ENCODE measurements at regions not wholly inside any gene's neighbourhood (a gene's known extent, or its start where the extent isn't known, plus 50 kb on each side); places are given as distances from the start of the nearest gene placed in this dataset.
"Not testable (repeated sequence)": the region's sequence is repeated elsewhere in the genome, so short reads cannot be mapped to it uniquely, and the experiment has no call there.

DNA sequence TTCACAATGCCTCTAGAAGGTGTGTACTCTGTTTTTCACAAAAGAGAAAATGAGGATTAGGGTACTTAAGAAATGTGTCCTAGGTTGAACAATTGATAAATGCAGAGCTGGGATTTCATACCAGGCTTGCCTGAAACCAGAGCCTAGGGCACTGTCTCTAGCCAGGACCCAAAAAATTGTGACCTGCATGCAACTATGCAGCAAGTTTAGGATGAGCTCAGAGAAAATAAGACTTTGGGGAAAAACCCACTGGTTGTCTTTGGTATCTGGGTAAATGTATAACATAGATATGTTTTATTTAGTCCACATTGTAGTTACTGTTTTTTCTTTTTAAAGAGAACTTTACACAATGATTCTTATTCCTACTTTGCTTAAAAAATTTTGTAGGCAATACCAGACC lies 177.1 kb upstream of the SEMA6A start:
- DNase-seq = no peak

DNA sequence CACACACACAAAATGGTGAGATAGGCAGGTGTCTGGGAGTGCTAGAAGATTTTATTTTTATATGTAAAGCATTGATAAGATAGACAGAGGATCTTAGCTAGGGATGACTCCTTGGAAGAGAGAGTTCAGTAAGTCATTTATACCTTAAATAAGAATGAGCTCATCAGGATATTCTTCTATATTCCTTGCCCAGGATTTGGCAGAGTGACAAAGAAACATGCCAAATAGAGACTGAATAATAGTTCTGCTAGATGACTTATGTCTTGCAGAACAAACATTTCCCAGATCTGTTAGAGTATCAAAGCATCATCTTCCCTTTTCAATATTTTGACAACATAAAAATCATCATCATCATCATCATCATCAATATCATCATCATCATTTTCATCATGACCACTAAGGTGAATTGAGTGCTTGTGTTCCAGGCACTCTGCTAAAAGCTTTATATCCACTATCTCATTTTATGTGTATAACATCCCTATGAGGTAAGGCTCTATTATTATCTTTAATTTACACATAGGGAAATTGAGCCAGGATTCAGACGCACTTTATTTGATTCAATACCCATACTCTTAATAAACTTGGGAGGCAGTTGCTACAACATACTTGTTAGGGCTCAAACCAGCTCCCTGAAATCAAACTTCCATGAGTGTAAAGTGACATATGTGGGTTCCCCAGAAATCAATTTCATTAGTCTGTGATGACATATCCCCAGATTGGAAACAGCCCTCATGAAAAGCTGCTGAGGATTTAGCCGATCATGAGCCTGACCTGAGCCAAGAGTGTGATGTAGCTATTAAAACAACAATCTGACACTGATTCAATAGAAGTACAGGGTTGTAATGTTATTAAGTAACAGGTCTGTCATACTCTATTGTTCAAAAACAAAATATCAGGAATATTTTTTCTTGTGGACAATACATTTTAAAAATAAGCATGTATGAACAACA lies 176.3 kb upstream of the SEMA6A start:
- no peak for DNase-seq

DNA sequence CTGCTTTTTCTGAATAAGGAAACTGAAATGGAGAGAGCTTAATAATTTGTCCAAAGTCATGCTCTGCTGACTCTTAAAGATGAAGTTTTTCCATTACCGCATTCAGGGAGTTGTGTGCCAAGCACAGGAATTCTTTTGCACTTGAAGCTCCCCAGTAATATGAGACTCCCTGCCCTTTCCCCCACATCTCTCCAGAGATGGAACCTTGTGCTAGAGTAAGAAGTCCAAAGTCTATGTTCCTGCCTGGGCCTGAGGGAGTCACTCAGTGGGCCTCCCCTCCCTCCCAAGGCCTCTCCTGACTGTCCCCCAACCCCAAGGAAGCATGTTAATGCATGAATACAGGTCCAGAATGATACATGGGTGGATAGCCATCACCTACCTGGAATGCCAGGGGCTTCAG lies 173.3 kb upstream of the SEMA6A start:
- DNase-seq = no peak

DNA sequence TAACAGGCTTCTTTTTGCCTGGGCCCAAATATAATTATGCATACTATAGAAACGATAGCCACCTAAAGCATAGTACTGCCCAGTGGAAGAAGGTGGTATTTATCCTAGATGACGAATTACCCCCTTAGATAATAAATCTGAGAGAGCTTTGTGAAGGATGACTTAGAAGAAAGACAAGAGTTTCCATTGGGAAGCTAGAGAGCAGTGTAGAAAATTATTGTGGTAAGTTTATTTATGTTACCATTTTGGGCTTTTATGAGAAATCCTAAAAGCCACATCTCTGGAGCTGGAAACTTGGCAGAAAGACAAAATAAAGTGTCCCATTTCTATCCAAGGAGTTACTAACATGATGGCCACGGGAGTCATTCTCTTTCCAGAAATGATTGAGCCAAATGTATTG lies 172.0 kb upstream of the SEMA6A start:
- DNase-seq = no peak

DNA sequence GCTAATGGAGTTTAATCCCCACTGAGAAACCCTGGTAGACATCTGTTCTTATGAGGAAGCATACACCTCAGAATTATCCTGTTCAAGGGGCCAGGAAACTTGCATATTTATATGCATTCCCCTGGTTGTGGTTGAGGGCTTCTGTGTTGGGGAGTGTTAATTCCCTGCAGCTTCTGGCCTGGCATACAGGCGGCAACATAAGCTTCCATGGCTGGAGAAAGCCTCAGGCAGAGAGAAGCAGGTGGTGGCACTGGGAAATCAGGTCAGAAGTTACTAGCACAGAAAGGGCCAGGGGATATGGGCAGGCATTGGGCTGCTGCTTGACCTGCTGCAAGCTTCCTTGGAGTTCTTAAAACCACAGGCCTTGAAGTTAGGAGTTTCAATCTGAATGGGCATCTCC lies 166.1 kb upstream of the SEMA6A start:
- no peak for DNase-seq

DNA sequence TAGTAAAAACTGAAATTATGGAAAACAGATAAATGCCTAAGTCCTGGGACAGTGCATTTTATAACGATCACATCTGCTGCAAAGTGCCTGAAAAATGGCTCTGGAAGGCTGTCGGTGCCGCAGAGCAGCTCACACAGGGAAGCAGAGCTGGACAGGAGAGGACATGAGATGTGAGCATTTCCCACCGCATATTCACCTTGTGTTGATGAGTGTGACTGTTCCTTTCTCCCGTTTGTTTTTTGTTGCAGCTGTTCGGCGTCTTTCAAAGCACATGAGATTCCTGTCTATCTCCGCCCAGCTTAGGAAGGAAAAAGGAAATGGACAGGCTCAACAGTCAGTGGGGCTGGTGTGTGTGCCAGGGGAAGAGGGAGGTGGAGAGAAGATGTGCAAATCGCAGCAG lies 164.9 kb upstream of the SEMA6A start:
- DNase-seq = no peak

DNA sequence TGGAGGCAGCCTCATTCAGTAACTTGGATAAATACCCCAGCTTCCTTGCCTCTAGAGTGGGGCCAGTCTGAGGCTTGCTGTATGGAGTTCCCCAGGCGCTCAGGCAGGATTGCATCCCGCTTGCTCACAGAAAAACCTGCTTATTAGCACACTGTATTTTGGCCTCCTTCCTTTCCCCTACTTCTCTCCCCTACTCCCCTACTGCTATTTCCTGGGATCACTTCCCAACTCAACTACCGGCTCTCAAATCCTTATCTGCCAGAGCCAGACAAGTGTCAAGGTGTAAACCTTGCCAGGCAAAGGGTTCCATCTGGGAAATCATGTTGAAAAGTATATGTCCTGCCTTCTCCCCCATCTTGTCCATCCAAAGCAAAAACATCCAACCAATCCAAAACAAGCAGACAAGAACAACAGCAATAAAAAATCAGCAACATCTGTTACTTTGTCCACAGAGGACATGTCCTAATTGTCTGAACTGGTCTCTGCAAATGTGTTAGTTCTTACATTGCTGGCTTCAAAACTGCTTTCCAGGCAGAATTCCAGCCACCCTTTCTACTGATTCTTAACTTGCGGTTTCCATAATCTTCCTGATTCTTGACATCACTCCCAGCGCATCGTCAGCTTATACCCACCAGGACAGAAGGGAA lies 164.1 kb upstream of the SEMA6A start:
- no peak for DNase-seq

DNA sequence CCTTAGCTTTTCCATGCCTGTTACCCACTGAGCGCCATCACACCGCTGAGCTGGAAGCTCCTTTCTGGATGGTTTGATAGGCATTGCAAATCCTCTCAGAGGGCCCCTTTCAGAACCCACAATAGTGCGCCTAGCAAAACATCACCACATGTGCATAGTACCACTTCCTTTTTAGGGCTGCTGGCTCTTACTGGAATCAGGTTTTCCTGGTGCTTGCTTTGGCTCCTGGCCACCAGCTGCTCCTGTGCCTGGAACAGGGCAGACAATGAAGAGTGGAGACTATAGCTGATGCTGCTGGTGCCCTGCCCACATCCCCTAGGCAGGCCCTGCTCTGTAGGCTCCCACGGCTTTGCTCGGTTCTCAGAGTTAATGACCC lies 163.6 kb upstream of the SEMA6A start:
- DNase-seq = no peak

DNA sequence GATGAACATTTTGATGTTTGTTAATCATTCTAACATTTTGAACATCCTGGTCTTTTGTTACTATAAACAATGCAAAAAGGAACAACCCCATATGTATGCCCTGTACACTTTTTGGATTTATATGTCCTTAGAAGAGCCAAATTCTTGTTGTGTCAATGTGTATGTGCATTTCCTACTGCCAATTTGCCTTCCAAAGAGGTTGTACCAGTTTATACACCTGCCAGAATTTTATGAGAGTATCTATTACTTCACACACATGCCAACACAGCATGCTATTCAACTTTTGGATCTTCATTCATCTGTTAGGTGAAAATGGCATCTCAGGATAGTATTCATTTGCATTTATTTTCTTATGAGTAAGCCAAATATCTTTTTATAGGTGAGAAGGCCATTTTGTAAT lies 162.0 kb upstream of the SEMA6A start:
- no peak for DNase-seq

DNA sequence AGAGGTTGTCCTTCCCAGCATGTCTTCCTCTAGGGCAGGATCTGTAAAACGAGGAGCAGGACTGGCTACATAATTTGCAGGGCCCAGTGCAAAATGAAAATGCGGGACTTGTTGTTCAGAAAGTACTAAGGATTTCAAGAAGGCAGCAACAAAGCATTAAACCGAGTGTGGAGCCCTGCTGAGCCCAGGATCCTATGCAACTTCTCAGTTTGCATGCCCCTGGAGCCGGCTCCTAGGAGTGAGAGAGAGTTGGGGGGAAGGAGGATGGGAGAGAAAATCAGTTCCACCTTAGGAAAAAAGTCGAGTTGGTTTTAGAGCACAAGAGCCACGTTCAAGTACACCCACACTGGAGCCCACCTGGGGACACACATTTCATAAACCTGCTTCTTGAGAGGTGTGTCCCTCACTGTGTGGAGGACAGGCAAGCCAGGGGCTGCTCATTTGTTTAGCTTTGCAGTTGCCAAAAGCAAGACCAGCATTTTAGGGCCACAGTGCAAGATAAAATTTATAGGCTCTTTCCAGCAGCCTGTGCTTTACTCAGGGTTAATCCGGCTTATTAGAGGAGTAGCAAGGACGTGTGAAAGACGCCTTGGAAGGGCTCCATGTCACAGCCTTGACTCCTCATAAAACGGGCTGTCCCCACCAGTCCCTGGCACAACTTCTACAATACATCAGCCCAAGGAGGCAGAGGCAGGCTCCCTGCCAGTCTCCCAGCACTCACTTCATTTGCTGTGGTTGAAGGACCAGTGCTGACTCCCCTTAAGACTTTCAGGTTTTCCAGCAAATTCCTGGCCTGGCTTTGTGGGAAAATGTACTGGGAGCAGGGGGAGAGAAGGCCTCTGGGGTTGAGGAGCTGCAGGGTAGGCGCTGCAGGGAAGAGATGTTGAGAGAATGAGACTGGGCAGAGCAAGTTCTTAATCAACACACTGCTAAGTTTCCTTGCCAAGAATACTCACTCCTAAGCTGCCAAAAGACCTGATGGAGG lies 159.7 kb upstream of the SEMA6A start:
- no peak for DNase-seq

DNA sequence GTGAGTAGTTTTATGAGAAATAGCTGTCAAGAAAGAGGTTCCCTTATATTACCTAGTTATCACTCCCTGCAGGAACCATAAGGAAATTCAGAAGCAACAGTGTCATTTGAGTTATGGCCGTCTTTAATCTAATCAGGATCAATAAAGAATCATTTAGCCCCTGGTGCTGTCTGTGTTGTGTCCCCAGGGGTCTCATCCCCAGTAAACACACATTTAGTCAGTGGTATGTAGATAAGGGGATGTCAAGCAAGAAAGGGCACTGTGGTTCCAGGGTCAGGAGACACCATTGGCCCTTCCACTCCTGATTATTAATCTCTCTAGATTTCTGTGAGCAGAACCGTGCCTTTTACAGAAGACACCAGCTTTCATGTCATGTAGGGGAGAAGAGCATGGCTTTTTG lies 158.0 kb upstream of the SEMA6A start:
- no peak for DNase-seq

DNA sequence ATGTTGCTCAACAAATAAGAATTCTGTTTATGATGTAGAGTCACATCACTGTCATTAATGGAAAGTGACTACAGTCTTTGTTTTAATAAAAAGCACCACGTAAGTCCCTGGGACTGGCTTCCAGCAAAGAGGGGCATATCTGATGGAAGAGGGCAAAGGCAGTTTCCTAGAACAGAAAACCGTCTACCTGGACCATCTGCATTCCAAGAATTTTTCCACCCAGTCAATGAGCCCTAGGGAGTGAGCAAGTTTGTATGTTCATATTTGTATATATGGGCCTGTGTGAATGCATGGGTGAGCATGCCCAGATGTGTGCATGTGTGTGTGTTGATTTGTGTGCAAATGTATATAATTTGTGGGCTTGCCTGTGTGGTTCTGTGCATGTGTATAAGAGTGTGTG lies 156.8 kb upstream of the SEMA6A start:
- DNase-seq = no peak

DNA sequence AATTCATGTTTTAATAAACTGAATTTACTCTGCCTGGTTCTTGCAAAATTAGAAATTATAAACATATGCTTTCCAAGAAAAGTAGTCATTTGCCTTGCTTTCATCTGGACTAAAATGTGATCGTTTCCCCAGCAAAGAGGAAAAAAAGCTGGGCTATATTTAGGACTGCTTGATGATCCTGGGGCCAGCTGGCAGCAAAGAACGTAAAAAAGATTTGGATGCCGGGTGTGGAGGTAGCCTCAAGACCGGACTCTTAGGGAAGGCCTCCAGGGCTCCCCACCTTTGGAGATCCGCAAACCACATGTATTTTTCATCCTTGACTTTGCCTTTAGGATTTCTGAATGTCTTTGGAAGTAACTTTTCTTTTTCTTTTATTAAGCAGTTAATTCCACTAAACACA lies 156.1 kb upstream of the SEMA6A start:
- DNase-seq = no peak

DNA sequence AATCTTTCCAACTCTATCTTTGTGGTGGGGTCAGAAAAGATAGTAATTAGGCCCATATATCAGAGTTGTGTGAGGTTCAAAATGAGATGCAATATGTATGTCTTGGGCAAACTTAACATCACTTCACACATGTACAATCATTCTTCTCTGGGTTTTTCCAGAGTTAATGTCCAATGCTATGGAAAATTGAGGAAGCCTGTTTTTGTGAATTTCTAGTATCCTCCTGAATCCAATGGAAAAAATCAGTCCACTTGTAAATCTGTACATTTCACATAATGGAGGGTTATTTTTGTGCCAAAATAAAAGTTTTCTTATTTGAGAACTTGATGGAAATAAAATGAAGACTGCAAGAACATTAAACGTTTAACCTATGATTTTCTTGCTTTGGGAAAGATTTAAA lies 155.6 kb upstream of the SEMA6A start:
- DNase-seq = no peak

DNA sequence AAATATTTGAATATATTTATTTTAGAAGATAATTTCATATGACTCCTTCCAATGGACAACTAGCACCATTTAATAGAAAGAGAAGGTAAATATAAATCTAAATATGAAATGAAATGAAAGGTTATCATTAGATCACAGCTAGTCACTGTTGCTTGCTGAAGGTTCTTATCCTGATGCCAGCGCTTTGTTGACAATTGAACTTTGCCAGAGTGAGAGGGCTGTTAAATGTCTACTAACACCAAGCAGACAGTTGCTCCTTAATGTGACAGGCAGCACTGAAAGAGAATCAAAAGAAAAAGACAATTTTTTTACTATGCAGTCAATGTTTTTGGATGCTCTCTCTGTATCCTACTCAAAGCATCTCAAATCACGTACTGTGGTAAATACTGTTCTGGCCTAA lies 152.6 kb upstream of the SEMA6A start:
- no peak for DNase-seq

DNA sequence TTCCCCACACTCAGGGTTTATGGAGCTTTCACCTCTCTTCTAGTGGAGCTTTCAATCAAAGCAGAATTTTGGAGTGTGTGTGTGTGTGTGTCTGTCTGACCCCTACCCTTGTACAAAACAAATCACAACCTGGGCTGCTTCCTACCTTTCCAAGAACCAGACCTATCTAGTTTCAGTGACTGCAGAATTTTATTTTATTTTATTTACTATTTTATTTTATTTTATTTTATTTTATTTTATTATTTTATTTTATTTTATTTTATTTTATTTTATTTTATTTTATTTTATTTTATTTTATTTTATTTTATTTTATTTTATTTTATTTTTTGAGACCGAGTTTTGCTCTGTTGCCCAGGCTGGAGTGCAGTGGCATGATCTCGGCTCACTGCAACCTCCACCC lies 151.6 kb upstream of the SEMA6A start:
- DNase-seq = not testable (repeated sequence)

DNA sequence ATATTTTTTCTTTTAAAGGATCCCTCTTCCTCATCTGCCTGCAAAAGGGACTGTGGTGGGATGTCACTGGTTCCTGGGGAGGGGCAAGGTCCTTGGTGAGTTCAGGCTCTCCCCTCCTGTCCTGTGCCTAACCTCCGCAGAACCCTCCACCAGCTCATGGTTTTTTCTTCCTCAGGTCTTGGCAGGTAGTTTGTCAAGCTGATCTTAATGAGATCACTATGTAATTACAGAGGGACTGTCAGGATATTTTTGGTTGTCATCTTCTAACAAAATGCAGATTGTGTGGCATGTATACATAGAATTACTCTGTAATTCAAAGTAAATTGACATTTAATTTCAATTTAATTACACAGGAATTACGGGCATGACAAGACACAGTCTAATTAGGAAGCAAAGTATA lies 150.3 kb upstream of the SEMA6A start:
- no peak for DNase-seq

DNA sequence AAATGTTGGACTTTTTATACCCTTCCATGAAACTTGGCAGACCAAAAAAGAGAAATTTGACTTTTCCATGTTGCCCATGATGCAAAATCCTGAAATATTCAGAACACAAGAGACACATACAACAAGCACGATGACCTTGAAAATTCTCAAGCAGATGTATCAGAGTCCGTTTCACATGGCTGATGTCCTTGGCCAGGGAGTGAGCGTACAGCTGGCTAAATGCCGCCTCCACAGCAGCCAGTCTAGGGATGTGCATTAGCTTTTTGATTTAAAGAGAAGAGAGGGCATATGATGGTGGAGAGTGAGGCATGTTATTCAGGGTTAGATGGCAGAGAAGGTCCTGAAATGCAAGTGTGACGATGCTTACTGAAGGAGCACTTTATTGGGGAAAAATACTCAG lies 148.0 kb upstream of the SEMA6A start:
- no peak for DNase-seq

DNA sequence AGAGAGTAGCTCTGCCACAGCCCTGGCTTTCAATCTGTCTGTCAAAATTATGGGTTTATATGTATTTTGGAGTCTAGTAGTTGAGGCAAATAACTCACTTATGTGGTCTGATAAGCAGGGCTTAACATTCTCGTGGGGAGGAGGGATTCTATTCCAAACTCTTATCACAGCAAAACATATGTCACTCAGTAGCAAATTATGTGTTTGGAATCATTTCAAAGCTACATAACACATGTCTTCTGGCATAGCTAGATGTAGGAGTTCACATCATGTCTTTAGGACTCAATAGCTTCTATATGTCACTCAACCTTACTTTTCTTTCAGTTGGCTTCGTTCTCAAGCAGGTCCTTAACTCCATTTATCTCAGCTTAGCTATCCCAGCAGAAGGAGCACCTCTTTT lies 144.5 kb upstream of the SEMA6A start:
- no peak for DNase-seq

DNA sequence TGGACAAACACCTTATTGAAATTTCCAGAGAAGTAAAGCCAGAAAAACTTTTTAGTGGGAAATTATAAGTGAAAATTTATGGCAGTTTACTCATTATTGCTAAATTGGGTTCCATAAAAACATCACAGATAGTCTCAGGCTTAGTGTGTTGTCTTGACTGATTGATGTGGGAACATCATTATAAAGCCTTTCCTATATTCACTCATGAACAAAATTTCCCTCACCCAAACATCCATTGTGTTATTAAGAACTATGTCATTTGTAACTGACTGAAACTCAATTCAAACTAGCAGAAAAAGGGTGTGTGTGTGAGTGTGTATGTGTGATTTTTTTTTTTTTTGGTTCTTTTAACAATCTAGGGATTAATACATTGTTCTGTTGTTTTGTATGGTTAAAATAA lies 143.7 kb upstream of the SEMA6A start:
- DNase-seq = no peak

DNA sequence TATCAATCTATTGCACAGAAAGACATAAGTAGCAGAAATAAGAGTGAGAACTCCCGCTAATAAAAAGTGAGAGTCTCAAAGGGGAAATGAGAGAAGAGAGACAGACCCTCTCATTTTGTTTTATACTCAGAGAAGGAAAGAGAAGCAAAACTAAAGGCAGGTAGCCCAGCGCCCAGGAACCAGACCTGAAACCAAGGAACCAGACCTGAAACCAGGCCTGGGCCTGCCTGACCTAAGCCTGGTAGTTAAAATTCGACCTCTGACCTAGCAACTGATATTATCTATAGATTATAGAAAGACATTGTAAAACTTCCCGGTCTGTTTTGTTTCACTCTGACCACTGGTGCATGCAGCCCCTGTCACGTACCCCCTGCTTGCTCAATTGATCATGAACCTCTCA lies 134.5 kb upstream of the SEMA6A start:
- DNase-seq = no peak

DNA sequence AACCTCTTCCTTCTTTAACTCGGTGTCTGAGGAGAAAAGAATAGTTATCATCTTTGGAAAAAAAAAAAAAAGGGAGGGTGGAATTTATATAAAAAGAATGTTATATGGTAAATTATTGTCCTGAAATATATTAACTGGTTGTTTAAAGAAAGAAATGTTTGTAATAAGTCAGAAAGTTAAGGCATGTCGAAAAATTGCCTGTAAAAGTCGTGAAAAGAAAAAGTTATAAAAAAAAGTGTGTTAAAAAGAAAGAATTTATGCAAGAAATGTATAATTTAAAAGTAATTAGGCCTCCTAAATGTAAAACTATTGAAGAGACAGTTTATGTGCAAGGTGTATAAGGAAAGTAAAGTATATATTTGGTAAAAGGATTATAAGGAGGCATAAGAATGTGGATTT lies 130.5 kb upstream of the SEMA6A start:
- DNase-seq = not testable (repeated sequence)

DNA sequence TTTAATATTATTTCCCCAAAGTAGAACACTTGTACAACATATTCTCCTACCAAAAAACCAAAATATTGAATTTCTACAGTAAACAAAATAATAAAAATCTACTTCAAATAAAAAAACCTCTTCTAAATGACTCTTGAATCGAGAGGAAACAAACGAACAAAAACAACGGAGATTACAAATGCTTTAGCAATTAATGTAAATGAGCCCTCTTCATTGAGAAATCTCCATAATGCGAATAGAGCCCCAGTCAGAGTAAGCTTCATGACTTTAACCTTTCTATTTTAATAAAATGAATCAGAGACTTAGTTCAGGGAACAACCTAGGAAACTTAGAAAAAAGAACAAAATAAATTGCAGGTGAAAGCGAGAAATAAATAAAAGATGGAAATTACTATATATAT lies 129.3 kb upstream of the SEMA6A start:
- no peak for DNase-seq

Measured in CD4-positive, alpha-beta T cell treated with Interleukin-21 for 1 hour (primary cell).